ENCODE measurements at regions not wholly inside any gene's neighbourhood (a gene's known extent, or its start where the extent isn't known, plus 50 kb on each side); places are given as distances from the start of the nearest gene placed in this dataset.
A peak's percentile ranks its signal among the peaks of the same experiment; 100 is the strongest.

GRCh38 chr18:24539866-24540617, 79.6 kb downstream of the HRH4 start:
- TF ChIP-seq CTCF (IDR thresholded peaks at IDR 0.05), result no peak
- H3K27ac ChIP-seq, result no peak overlapping the region

GRCh38 chr18:24540896-24541295, 80.5 kb downstream of the HRH4 start:
- no peak overlapping the region for H3K27ac ChIP-seq
- TF ChIP-seq CTCF (IDR thresholded peaks at IDR 0.05), result no peak
- TF ChIP-seq ZFX (IDR thresholded peaks at IDR 0.05; ENCODE audit: borderline replicate concordance), result no peak

- no peak overlapping the region for H3K27ac ChIP-seq
- no peak for TF ChIP-seq ZFX (IDR thresholded peaks at IDR 0.05; ENCODE audit: borderline replicate concordance)
- no peak for TF ChIP-seq CTCF (IDR thresholded peaks at IDR 0.05)
Observed at GRCh38 chr18:24543086-24543794, 82.8 kb downstream of the HRH4 start.

- TF ChIP-seq ZFX (IDR thresholded peaks at IDR 0.05; ENCODE audit: borderline replicate concordance), result no peak
- TF ChIP-seq CTCF (IDR thresholded peaks at IDR 0.05), result peak; percentile 66
- H3K27ac ChIP-seq, result no peak overlapping the region
Observed at GRCh38 chr18:24543795-24544498, 83.5 kb downstream of the HRH4 start.

GRCh38 chr18:24544949-24545348, 84.5 kb downstream of the HRH4 start:
- no peak for TF ChIP-seq ZFX (IDR thresholded peaks at IDR 0.05; ENCODE audit: borderline replicate concordance)
- TF ChIP-seq CTCF (IDR thresholded peaks at IDR 0.05), result no peak

GRCh38 chr18:24545651-24546050, 85.2 kb downstream of the HRH4 start:
- no peak for TF ChIP-seq CTCF (IDR thresholded peaks at IDR 0.05)
- no peak overlapping the region for H3K27ac ChIP-seq

More at GRCh38 chr18:24544949-24545348, 84.5 kb downstream of the HRH4 start:
- no peak overlapping the region for H3K27ac ChIP-seq

GRCh38 chr18:24546307-24546706, 85.9 kb downstream of the HRH4 start:
- H3K27ac ChIP-seq, result no peak overlapping the region
- TF ChIP-seq ZFX (IDR thresholded peaks at IDR 0.05; ENCODE audit: borderline replicate concordance) (no peak), CTCF (IDR thresholded peaks at IDR 0.05) (no peak)

Measured in 22Rv1 (cell line).